Stromal cell of bone marrow (primary cell): ENCODE measurements at regions not wholly inside any gene's neighbourhood (a gene's known extent, or its start where the extent isn't known, plus 50 kb on each side); places are given as distances from the start of the nearest gene placed in this dataset.

Source experiments
- DNase-seq: peaks from one replicate; pipeline ENCODE4 v3.0.0-alpha.2; 2012; ENCODE audit warnings: low read depth

DNA sequence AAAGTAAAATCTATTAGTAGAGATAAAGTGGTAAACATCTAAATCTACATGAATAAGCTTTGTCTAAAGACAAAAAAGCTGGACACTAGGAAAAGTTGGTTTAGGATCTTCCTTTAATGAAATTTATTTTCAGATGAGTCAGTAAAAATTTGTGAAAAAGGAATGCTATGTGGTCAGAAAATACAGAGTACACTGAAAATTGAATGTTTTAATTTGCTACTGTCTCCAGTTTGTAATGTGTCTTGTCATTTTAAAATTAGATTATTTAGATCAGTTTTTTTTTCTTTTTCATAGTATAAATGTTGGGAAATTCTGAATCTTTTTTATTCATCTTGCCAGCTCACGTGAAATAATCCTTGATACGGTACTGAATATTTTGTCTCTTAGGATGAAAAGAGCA lies 56.9 kb downstream of the SLITRK6 start:
- no peak for DNase-seq

DNA sequence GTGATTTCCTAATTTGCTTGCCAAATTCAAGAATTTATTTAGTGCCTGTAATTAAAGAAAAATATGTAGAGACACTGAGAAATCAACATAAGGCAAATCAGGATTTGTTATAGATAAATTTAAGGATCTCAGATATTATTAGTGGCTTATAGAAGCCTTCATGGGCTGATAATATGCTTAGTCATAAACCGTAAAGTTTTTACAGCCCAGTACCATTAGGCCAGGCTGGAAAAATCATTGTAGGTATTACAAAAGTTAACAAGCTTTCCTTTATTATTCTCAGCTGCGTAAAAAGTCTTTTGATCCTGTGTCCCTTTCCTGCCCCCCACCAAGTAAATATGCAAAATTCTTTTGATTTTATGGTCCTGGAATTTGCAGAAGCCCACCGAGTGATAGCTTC lies 58.2 kb downstream of the SLITRK6 start:
- DNase-seq = no peak

DNA sequence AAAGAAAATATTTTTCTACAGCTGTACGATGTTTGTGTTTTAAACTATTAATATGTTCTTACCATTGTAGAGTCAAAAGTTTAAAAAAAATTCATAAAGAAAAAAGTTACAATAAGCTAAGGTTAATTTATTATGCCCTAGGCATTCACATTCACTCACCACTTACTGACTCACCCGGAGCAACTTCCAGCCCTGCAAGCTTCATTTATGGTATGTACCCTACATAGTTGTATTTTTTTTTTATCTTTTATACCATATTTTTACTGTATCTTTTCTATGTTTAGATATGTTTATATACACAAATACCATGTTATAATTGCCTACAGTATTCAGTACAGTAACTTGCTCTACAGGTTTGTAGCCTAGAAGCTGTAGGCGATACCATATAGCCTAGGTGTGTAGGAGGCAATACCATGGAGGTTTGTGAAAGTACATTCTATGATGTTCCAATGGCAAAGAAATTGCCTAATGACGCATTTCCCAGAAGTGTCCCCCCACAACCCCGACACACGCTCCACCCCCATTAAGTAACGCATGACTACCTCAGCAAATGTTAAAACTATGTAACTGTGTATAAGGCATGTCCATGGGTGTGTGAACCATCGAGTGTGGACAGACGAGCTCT lies 60.4 kb downstream of the SLITRK6 start:
- DNase-seq = no peak

DNA sequence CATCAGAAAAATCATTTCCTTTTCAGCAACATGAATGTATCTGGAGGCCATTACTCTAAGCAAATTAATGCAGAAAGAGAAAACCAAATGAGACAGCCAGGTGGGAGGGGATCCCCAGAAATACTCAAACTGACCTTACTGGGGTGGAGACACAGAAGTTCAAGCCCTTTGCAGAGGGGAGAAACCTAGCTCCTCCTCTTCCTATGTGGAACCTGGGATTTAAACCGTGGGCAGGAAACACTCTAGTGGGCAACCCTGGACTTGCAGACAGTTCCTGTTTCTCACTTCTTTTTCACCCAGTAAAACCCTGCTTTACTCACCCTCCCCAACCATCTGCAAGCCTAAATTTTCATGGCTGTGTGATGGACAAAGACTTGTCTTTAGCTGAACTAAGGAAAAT lies 61.3 kb downstream of the SLITRK6 start:
- DNase-seq = no peak

DNA sequence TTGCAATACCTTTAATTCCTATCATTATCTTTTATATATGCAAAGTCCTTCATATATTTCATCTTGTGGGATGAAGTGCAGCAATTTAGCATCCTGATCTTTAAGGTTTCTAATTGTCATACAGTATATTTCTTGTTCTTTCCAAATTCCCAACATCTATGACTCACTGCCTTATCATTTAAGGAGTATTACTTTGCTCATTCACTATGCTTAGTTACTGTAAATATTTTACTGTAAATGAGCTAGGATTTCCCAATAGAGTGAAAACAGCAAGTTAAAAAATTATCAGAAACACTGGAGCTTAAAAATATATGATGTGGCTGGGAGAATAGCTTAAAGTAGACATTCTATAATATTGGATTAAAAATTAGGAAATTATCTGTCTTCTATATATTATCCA lies 69.9 kb downstream of the SLITRK6 start:
- DNase-seq = no peak

DNA sequence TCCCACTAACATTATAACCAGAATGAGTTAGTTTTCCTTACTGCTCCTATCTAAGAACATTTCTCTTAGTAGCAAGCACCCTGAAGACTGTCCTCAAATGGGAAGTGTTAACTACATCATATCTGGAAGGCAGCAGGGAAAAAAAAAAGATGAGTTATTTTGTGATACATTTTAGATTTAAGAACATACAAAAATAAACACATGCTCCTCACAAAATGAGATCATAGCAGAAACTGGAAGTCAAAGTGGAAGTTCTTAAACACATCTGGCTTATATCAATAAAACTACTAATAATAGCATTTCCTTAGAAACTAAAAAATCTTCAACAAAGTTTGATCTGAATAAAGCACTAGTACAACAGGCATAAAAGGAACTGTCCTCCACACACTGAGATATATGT lies 70.4 kb downstream of the SLITRK6 start:
- no peak for DNase-seq

DNA sequence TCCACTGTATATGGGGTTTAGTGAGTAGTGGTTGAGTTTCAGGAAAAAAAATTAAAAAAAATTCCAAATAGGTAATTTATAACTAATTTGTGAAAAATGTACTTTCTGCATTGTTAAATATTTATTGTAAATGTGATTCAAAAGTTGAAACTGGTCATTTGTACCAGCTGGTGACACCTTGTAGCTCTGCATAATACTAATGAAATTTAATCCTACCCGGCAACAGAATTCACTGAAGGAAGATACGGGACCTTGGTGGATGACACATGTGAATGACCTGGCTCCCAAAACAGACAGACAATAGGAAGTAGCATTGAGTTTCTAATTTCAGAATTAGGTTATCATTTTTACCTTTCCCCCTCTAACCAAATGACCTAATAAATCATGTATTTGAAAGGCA lies 73.8 kb downstream of the SLITRK6 start:
- DNase-seq = no peak

DNA sequence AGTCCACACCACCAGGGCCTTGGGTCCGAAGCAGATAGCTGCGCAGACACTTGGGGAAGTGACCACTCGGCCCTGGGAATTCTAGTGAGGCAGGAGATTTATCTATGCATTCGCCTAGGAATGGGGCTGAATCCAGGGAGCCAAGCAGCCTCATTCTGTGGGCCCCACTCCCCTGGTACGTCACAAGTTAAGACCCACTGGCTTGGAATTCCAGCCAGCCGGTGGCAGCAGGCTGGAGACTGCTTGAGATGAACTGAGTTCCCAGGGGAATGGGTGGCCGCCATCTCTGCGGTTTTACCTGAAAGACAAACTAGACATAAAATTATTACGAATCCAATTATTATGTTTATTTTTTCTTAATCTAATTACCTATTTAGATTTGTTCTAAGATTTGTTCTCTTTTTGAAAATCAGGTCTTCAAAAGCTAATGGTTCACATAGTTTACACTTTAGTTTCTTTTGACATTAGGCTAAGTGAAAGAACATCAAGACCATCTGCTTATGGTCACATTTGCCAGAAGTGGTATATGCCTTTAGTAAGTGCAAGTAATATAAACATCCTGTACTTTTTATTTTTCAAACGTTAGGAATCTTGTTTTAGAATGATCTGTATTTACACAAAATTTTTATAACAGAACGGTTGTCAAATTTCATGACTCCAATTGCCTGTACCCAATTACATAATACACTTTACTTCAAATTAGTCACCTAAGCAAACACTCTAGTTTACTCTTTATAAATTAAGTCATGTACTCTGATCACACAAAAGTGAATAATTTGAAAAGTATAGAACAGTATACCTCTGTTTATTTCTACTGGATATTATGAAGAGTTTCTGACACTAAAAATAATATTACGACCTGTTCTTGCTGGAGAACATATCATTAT lies 74.4 kb downstream of the SLITRK6 start:
- DNase-seq = no peak

DNA sequence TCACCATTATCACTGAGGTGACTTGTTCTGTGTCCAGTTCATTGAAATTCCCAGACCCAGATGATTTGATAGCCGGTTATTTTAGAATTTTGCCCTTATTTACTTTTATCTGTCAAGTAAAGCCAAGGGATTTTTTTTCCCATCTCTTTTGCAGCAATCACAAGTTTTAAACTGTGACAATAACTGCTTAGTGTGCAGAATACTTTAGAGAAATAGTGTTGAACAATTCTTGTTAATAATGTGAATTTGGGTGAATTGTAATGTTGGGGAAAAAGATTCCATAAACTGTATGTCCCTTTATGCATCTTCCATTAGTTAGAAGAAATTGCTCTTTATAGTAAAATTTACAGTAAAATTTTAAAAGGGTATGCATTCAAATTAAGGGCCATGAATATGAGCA lies 79.5 kb downstream of the SLITRK6 start:
- no peak for DNase-seq

DNA sequence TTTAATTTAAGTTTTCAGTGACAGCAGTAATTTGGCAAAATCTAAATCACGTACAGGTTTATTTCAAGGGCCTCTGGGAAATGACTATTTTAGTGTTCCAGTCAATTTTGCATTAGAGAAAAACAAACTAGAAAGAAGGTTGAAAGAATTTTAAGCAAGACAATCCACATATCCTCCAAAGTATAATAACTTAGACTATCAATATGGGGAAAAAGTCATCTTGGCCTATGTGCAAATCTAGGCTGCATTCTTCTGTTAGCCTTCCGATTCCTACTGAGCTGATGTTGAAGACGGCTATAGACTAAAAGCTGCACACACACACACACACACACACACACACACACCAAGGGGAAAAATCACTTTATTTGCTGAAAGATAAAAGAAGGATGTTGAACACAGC lies 81.3 kb downstream of the SLITRK6 start:
- no peak for DNase-seq

DNA sequence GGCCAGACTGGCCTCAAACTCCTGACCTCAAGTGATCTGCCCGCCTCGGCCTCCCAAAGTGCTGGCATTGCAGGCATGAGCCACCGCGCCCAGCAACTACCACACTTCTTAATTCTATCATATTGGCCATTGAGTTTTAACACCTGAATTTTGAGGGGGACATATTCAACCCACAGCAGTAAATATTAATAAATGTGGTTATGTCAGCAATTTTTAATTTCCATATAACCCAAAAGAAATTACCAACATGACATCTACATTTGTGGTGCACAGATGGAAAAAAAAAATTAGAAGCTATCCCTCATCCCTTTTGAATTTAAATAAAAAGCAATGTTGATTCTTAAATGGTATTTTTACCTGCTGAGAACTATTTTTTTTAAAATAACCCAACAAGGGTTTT lies 88.7 kb downstream of the SLITRK6 start:
- DNase-seq = no peak

DNA sequence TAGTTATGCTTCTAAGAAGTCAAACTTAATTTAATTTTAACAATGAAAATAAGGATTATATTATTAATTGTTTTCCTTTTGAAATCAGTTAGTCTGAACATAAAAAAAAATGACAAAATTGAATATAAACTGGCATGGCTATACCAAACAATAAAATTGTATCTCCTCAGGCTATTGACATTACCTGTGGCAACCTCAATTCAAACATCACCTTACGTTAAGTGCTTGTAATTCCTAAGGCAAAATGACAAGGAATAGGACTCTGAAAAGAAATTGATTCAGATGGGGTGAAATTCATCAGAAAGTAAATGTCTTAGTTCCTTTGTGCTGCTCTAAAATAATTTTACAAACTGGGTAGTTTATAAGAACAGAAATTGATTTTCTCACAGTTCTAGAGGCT lies 89.5 kb downstream of the SLITRK6 start:
- DNase-seq = no peak

DNA sequence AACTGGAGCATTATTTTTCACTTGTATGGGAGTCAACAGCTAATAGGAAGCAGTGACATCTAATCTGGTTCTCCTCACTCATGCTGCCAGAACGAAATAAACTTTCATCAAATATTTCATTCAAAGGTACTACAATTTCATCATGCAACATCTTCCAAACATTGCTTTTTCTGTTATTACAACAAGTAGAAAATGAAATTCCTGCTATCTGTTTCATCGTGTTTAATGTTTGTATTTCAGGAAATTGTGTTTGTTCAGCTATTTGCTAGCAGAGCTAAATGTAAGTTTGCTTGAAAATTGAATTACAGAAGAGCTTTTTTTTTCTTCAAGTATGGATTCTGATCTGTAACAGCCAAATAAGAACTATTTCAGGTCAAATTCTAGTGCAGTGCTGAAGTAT lies 90.1 kb downstream of the SLITRK6 start:
- DNase-seq = no peak

DNA sequence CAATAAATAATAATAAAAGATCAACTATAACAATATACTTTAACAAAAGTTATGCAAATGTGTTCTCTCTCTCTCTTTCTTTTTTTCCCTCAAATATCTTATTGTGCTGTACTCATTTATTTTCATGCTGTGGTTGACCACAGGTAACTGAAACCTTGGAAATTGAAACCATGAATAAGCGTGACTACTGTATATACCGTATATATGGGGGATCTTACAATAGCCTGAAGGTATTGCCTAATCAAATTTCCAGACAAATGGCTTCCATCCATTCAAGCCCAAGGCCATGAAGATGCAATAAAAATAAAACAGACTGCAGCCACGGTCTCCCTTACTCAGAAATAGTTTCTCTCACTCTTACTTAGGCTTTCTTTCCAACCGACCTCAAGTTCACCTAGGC lies 98.3 kb downstream of the SLITRK6 start:
- DNase-seq = no peak

DNA sequence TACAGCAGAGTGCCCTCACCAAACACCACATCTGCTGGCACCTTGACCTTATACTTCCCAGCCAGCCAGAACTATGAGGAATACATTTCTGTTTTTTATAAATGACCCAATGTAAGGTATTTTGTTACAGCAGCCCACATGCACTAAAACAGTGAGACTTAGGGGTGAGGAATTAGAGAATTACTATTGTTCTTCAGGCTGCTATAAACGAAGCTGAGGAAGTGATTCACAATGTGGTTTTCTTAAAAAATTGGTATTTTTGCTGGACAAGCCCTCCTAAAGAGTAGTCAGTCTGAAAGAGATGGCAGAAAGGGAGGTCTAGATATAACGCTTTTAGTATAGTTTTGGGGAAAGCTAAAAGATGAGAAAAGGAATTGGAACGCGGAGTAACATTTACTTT lies 101.0 kb downstream of the SLITRK6 start:
- DNase-seq = no peak

DNA sequence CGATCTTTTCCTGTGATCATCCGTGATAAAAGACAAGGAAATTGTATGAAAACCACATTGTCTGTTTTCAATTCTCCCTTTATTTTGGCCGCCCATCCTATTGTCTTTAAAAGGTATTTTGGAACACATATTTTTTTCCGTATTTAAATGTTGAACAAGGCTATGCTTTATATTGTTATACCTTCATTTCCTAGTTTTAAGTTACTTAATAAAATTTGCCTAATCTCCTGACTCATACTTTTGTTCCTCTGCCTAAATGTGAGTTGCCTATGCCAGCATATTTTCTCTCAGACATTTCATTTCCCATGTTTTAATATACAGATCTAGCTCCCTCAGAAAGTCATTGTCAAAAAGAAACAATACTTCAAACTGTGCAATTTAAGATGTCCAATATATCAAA lies 104.2 kb downstream of the SLITRK6 start:
- DNase-seq = no peak

DNA sequence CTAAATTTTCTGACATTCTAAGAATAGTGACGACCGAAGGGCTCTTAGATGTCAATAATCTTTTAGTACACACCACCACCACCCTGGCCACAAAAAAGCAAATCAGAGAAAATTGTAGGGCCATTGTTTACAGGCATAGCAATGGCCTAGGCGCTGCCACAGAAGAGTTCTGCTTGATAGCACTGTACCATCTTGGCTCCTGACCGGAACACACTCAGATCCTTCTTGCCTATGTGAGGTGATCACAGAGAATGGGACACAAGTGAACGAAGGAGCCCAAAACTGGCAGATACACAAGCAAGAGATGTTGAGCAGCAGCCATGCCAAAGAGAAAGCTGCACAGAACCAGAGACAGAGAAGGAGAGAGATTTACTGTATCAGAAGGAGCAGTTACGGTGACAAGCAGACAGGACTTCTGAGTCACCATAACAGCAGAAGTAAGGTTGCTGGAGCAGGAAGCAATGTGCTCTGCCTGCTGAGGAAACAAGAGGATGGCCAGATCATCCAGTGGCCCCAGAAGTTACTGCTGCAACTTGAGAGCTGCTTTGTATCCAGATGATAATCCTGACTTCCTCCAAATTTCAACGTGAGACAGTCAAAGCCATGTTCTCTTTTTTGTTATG lies 105.2 kb downstream of the SLITRK6 start:
- DNase-seq = no peak

DNA sequence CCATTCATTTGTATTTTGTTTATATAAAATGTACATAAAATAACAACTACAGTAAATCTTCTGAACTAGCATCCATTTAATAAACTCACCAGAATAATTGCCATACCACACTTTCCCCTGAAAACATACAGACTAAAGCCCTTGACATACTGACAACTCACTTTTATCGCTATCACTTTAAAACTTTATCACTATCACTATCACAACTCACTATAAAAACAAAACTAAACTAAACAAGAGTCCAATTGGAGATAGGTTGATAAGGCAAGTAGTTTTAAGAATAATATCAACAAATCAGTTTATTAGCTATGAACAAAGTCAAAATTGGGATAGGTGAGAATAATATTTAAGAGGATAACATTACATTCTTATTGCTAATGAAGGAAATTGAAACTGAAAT lies 108.9 kb downstream of the SLITRK6 start:
- no peak for DNase-seq

DNA sequence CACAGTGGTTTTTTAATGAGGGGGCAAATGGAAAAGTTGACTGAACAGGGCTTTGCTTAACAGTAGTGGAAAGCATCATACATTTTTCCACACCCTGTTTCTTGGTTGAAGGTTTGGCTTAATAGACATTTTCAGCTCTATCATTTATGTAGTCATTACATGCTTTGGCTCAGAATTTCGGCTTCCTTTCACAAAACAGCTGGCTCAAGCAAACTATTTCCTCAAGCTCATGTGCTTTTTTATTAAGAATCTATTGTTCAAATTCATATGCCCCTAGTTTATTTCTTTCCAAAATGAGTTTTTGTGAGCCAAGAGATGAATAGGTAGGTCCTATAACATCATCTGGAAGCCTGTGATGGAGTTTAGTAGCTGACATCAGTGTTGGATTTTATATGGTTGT lies 113.8 kb downstream of the SLITRK6 start:
- DNase-seq = no peak

DNA sequence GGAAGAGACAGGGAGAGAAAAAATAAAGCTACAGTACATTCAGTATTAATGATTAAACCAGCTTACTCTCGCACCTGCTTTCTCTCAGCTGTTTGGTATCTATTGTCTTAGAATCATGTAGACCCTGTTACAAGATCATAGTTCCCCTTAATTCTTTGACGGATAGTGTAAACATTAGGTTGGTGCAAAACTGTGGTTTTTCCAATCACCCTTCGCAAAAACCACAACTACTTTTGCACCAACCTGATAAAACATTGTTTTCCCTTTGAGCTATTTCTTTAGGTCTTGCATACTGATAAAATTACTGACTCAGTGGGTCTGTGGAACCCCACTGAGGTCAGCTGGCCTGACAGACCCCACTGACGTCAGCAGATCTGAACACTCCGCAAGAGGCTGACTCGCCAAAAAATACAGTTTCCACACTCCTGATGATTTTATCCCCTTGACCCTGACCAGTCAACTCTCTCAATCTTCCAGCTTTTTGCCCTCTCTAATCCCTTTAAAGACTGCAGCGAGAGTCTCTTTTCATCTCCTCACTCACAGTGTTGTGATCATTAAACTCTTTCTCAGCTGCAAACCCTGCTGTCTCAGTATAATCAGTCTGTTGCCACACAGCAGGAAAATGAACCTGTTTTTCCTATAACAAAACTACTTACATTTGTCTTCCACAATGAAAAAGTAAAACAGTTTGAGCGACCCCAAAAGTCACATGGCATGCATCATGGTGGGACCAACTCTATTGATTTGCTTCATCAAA lies 123.9 kb downstream of the SLITRK6 start:
- DNase-seq = no peak

DNA sequence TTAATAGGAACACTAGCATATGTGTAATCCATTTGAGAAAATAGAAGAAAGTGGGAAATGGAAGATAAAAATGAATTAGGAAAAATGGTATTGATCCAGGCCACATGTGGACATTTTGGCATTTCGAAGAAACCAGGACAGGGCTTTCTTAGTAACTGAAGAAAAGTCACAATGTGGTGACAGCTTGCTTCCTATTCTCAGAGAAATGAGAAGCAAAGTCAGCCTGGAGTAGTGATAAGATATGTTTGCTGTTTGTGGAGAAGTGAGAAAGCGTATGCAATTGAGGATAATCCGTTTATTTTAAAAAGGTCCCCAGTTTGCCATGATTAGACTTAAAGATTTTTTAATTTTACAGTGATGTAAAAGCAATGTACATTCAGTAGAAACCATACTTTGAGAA lies 127.9 kb downstream of the SLITRK6 start:
- no peak for DNase-seq

DNA sequence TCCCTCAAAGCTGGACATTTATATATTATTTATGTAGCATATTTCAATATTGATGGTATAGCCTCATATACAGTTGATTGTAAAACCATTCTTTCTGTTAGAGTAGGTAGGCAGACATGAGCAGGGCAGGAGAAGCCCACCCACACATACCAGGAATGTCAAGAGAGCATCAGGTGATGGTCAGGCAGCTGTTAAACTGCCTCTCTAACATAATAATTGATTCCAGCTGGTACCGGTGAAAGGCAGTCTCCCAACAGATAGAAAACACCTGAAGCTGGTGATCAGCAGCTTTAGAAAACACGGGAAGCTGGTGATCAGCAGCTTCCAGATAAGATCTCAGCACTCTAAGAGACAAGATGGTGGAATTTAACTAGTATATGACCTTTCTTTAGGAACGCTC lies 132.9 kb downstream of the SLITRK6 start:
- DNase-seq = no peak

DNA sequence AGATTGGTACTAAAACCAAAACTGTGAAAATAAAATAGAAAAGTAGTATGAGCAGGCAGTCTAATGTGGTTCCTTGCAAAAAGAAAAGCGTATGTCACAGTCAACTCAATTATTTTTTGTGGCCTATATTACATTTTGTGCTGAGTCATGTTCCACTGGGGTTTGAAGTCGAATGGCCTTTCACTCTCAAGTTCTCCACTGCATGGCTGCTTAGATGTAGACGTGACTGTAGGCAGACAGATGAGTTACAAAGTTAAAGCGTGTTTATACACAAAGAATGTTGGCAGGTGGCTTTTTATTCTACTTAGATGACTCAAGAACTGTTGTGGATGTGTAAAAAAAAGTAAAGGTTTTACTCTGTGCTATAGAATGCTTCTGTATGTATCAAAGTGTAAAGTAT lies 133.9 kb downstream of the SLITRK6 start:
- DNase-seq = peak; percentile 18
